Right lobe of liver (tissue), 4 donors: ENCODE measurements at regions not wholly inside any gene's neighbourhood (a gene's known extent, or its start where the extent isn't known, plus 50 kb on each side); places are given as distances from the start of the nearest gene placed in this dataset.

ENCODE experiments used
- POLR2A ChIP-seq: fragments of 450-650 bp; IDR thresholded peaks from one replicate; pipeline ENCODE4 v1.6.1; 2017; ENCODE audit warnings: antibody characterized with exemption, mild to moderate bottlenecking
- TF ChIP-seq, protein P1 (sequence below), 4 donors: fragments of 200-600 bp in 3 of 4; fragments of 450-650 bp in 1 of 4; IDR thresholded peaks; one replicate each; pipeline versions ENCODE4 v1.5.1 to v1.8.0; 2016 to 2022; ENCODE audit warnings: antibody characterized with exemption in 4 of 4, mild to moderate bottlenecking in 2 of 4
- donor health status: DM: no; HTN: no; CAD: no.
- donor health status: DM: no; HTN: no; CAD: no.
- donor health status: DM: no; HTN: yes; CAD: no.

DNA sequence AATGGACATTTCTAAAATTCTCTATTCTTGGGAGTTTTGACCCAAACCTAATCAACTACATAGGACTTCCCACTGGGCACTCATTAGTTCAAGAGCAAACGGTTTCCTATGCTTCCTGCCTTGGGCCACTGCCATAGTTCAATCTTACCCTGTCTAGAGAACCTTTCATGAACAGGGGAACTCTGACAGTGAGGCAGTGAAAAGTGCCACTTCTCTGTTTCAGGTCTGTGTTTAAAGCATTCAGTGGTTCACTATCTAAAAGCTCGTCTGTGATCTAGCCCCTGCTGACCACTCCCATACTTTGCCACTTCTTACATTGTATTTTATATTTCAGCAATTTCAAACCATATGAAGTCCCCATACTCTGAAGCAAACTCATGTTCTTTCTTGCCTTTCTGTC, 122.7 kb upstream of the IGF1 start:
- TF ChIP-seq, protein P1, sequence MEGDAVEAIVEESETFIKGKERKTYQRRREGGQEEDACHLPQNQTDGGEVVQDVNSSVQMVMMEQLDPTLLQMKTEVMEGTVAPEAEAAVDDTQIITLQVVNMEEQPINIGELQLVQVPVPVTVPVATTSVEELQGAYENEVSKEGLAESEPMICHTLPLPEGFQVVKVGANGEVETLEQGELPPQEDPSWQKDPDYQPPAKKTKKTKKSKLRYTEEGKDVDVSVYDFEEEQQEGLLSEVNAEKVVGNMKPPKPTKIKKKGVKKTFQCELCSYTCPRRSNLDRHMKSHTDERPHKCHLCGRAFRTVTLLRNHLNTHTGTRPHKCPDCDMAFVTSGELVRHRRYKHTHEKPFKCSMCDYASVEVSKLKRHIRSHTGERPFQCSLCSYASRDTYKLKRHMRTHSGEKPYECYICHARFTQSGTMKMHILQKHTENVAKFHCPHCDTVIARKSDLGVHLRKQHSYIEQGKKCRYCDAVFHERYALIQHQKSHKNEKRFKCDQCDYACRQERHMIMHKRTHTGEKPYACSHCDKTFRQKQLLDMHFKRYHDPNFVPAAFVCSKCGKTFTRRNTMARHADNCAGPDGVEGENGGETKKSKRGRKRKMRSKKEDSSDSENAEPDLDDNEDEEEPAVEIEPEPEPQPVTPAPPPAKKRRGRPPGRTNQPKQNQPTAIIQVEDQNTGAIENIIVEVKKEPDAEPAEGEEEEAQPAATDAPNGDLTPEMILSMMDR (IDR thresholded peaks at IDR 0.05), result no peak
- no peak for TF ChIP-seq POLR2A
